CD4-positive, alpha-beta T cell treated with Interleukin-21 for 1 hour (primary cell): ENCODE measurements at regions not wholly inside any gene's neighbourhood (a gene's known extent, or its start where the extent isn't known, plus 50 kb on each side); places are given as distances from the start of the nearest gene placed in this dataset.
"Not testable (repeated sequence)": the region's sequence is repeated elsewhere in the genome, so short reads cannot be mapped to it uniquely, and the experiment has no call there.

Experiments used
- DNase-seq: peaks from one replicate; pipeline ENCODE4 v3.0.0-alpha.2; 2020

DNA sequence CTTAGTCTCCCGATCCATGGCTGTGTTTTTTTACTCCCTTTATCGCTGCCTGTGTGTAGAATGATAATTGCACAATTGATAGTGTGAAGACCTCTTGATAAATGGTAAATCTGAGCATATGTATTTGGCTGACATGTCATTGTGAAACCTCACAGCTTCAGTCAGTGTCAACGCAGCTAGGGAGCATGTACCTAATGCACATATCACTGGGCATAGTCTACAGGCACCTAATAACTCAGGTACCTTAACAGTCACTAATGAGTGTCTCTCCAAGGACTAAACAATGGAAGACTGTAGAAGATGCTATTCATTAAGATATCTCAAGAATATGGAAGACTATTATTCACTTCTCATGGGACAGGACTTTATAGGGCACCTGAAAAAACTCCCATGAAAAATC lies 101.0 kb upstream of the PTPN20 start:
- not testable (repeated sequence) for DNase-seq

DNA sequence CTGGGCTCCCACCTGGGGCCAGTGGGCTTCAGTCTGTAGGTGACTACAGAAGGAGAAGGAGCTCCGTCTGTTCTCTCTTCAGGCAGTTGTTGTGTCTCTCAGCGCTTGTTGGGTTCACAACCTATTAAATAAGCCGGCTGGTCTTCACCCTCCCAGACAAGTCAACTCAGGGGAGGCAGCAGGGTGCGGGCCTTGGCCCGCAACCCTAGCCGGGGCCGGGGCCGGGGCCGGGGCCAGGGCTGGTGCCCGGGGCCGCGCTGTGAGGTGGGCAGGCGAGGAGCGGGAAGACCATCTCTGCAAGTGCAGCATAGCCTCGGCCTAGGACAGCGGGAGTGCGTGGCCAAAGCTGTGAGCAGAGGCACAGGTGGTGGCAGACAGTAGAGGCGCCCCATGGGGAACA lies 95.1 kb upstream of the PTPN20 start:
- not testable (repeated sequence) for DNase-seq

DNA sequence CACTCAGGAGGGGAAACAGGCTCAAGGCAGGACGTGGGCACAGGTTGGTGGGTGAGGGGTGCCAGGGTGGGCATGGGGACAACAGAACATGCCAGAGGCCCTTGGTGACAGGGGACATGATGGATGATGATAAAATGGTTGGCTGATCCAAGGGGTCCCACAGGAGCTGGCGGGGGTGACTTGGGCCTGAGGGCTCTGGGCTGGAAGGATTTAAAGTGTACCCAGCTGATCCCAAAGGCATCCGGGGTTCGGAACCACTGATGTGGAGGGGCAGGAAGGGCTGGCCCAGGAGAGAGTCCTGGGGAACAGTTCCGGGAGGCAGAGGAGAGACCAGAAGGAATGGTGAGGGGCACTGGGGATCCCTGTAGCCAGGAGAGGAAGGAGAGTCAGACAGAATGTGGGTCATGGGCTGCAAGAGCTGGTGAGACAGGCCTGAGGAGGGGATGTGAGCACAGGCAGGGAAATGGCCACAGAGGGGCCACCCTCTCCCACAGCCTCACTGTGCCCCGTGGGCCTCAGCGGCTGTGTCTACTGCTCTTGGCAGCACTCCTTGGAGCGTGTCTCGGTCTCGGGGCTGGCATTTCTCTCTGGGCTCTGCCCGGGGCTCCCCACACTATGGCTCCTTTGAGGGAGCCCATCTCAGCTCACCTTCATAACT lies 70.7 kb upstream of the PTPN20 start:
- DNase-seq: not testable (repeated sequence)

DNA sequence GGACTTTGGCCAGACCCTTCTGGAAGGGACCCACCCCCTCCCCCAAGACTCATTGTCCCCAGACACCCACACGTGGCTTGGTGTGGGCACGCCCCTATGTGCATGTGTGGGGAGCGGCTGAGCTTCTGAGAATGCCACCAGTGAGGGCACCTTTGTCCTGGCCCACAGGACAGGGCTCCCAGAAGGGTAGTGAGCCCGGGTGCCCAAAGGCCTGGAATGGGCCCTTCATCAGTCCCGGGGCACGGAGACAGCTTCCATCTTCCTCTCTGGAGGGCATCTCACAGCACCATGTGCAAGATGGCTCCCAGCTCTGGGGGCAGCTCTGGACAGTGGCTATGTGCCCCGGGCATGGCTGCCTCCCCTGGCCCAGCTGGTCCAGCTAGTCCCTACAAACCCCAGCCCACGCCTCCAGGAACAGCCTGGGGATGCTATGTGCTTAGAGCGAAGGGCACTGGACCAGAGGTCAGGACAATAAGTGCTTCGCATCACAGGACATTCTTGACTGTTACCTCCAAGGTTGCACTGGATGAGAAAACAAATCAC lies 70.1 kb upstream of the PTPN20 start:
- DNase-seq: not testable (repeated sequence)

DNA sequence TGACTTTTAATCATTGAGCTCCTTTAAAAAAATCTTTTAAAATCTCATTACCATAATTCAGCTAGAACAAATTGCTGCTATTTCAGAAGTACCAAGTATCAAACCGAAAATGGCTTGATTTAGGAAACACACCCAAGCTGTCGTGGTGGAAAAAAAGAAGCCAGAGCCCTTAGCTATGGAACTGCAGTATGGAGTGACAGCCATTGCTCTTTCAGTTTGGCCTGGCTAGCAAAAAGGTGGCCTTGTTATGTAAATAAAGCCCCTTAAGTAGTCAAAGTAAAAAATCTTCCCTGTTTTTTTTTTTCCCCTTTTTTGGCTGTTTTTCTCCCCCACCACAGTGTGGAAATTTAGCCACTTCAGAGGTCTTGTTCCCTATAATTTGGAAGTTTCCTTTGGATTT lies 66.0 kb upstream of the PTPN20 start:
- not testable (repeated sequence) for DNase-seq

DNA sequence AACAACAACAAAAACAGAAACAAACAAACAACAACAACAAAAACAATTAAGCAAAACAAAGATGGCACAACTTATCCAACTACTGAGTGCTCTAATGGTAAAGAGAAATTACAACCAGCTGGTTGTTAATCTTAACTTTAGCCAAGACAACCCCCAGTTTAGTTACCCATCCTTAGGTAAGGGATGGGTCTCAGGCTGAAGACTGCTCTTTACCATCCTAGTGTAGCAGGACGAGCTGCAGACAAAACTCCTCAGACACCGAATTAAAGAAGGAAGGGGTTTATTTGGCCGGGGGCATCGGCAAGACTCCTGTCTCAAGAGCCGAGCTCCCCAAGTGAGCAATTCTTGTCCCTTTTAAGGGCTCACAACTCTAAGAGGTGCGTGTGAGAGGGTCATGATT lies 65.6 kb upstream of the PTPN20 start:
- DNase-seq: not testable (repeated sequence)

DNA sequence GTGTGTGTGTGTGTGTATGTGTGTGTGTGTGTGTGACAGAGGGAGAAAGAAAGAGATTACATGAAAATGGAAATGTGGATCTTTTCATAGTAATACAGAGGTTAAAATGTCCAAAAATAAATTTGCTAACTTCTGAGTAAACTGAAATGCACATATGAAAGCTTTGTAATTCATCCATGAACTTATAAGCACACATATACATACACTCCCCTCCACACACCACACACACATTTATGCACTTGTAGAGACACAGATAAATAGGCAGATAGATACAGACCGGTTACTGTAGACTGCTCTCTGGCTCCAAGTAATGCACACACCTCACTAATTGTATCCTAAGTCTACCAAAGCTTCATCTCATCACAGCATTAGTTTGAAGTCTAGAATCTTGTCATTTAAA lies 50.5 kb upstream of the PTPN20 start:
- not testable (repeated sequence) for DNase-seq
